Suprapubic skin (tissue), 4 donors: ENCODE measurements at regions not wholly inside any gene's neighbourhood (a gene's known extent, or its start where the extent isn't known, plus 50 kb on each side); places are given as distances from the start of the nearest gene placed in this dataset.

Experiments
- EP300 ChIP-seq: sonication (generic); formaldehyde crosslinking; IDR thresholded peaks from one replicate; pipeline ENCODE4 v1.6.1; 2017; ENCODE audit warnings: antibody characterized with exemption
- POLR2A ChIP-seq, 2 donors: fragments of 450-650 bp; IDR thresholded peaks; one replicate each; pipeline ENCODE4 v1.6.1; 2017; ENCODE audit warnings: antibody characterized with exemption in 2 of 2, mild to moderate bottlenecking in 2 of 2, moderate library complexity in 2 of 2
- POLR2AphosphoS5 ChIP-seq, 3 donors: sonication (generic); formaldehyde crosslinking; IDR thresholded peaks; one replicate each; pipeline ENCODE4 v1.6.1; 2017; ENCODE audit warnings: antibody characterized with exemption in 3 of 3
- TF ChIP-seq, protein P1 (sequence below), 2 donors: fragments of 200-600 bp in 1 of 2; fragments of 450-650 bp in 1 of 2; sonication (generic) in 1 of 2; IDR thresholded peaks; one replicate each; pipeline ENCODE4 v1.5.1; 2016 to 2019; ENCODE audit warnings: antibody characterized with exemption in 2 of 2, mild to moderate bottlenecking in 1 of 2, moderate library complexity in 1 of 2

DNA sequence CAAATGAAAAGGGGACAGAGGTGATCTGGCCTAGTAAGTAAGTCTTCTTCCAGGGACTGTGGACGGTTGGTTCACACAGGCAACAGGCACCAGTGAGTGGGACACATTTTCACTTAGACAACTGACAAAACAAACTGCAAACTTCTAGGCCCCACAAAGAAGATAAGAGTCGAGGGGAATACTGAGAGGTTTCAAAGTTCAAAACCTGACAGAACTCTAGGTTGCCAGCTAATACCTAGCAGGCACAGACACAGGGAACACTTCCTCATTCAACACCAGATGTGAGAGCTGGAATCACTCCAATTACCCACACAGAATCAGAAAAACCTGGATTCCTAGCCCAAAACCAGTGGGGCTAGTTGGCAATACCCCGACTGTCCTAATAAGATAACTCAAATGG is 621.7 kb downstream of the ZPLD1 start:
- TF ChIP-seq, protein P1, sequence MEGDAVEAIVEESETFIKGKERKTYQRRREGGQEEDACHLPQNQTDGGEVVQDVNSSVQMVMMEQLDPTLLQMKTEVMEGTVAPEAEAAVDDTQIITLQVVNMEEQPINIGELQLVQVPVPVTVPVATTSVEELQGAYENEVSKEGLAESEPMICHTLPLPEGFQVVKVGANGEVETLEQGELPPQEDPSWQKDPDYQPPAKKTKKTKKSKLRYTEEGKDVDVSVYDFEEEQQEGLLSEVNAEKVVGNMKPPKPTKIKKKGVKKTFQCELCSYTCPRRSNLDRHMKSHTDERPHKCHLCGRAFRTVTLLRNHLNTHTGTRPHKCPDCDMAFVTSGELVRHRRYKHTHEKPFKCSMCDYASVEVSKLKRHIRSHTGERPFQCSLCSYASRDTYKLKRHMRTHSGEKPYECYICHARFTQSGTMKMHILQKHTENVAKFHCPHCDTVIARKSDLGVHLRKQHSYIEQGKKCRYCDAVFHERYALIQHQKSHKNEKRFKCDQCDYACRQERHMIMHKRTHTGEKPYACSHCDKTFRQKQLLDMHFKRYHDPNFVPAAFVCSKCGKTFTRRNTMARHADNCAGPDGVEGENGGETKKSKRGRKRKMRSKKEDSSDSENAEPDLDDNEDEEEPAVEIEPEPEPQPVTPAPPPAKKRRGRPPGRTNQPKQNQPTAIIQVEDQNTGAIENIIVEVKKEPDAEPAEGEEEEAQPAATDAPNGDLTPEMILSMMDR (IDR thresholded peaks at IDR 0.05) = no peak
- no peak for TF ChIP-seq POLR2A (IDR thresholded peaks at IDR 0.05)
- TF ChIP-seq EP300 = no peak
- TF ChIP-seq POLR2AphosphoS5 (IDR thresholded peaks at IDR 0.05) = no peak
